Kidney (tissue), 13 donors: ENCODE measurements at regions not wholly inside any gene's neighbourhood (a gene's known extent, or its start where the extent isn't known, plus 50 kb on each side); places are given as distances from the start of the nearest gene placed in this dataset.

Source experiments
- DNase-seq, 5 donors: peaks; one replicate each; pipeline ENCODE4 v3.0.0-alpha.2; 2013 to 2020
- FAIRE-seq: peaks from 2 replicates; lab custom pipeline; 2012; peaks lifted over from hg19 to GRCh38; lab: Jason Lieb, UNC
- H3K27ac ChIP-seq, 2 donors: one replicate each; pipeline ENCODE4 v1.7.0; 2013; ENCODE audit warnings: low read depth in 2 of 2, low read length in 2 of 2, inconsistent platforms in 1 of 2
- H3K27me3 ChIP-seq: one replicate; pipeline ENCODE4 v1.7.1; 2013; ENCODE audit warnings: low read length, inconsistent platforms; ENCODE audit not compliant: control insufficient read depth, insufficient read depth
- H3K36me3 ChIP-seq, 3 donors: one replicate each; pipeline versions ENCODE4 v1.7.0 to v1.7.1; 2013; ENCODE audit warnings: low read length in 3 of 3, control low read depth in 1 of 3, inconsistent platforms in 1 of 3; ENCODE audit not compliant: insufficient read depth in 3 of 3, control insufficient read depth in 2 of 3
- H3K4me1 ChIP-seq, 3 donors: one replicate each; pipeline versions ENCODE4 v1.7.0 to v1.7.1; 2013; ENCODE audit warnings: low read length in 3 of 3, inconsistent platforms in 1 of 3, low read depth in 1 of 3; ENCODE audit not compliant: control insufficient read depth in 2 of 3, insufficient read depth in 2 of 3
- H3K4me3 ChIP-seq, 3 donors: one replicate each; pipeline versions ENCODE4 v1.7.0 to v1.8.1; 2013; ENCODE audit warnings: low read length in 3 of 3, control low read depth in 1 of 3, inconsistent platforms in 1 of 3
- H3K9ac ChIP-seq, 3 donors: one replicate each; pipeline versions ENCODE4 v1.7.0 to v1.7.1; 2013; ENCODE audit warnings: low read length in 3 of 3, control low read depth in 1 of 3, inconsistent platforms in 1 of 3
- H3K9me3 ChIP-seq, 3 donors: one replicate each; pipeline versions ENCODE4 v1.7.0 to v1.7.1; 2013; ENCODE audit warnings: low read length in 3 of 3, control low read depth in 1 of 3, inconsistent platforms in 1 of 3; ENCODE audit not compliant: control insufficient read depth in 2 of 3, insufficient read depth in 1 of 3
- CTCF ChIP-seq: IDR thresholded peaks from 3 replicates; pipeline ENCODE4 v1.5.1; 2012; ENCODE audit warnings: mild to moderate bottlenecking, moderate library complexity, borderline replicate concordance; ENCODE audit not compliant: insufficient read depth; ENCODE audit errors: extremely low read depth
- intact Hi-C: fragments of 100-400 bp; cut with DNase I; formaldehyde crosslinking; loops from one replicate; pipeline ENCODE4 v1.11.1; 2022
- donor health status: control.
- donor health status: control.
- donor health status: control.
- donor health status: control.
- donor health status: control.
- donor health status: DM: yes; HTN: yes; CAD: no.
- donor health status: Normal renal cell carcinoma (clear cell type).

GRCh38 chrX:39168609-39169008, 367.4 kb downstream of the MID1IP1 start:
- DNase-seq (no peak), FAIRE-seq (no peak)
- H3K4me1 ChIP-seq = no peaks in the 10 kb centered on the region
- no peak for TF ChIP-seq CTCF
- H3K36me3 ChIP-seq = no peaks in the 10 kb centered on the region
- H3K27ac ChIP-seq = no peak overlapping the region
- no peaks in the 10 kb centered on the region for H3K9me3 ChIP-seq
- no peak overlapping the region for H3K9ac ChIP-seq
- peaks cover 7% of the 10 kb centered on the region for H3K27me3 ChIP-seq
- intact Hi-C loops = no loop called here
- no peak overlapping the region for H3K4me3 ChIP-seq

- Histone ChIP-seq H3K27me3 (peaks cover 7% of the 10 kb centered on the region), H3K27ac (no peak overlapping the region), H3K9me3 (no peaks in the 10 kb centered on the region), H3K36me3 (no peaks in the 10 kb centered on the region), H3K9ac (no peak overlapping the region), H3K4me1 (no peaks in the 10 kb centered on the region), H3K4me3 (no peak overlapping the region)
- FAIRE-seq (no peak), DNase-seq (no peak)
- no peak for TF ChIP-seq CTCF
- intact Hi-C loops = no loop called here
Measured at GRCh38 chrX:39169976-39170375, 368.7 kb downstream of the MID1IP1 start.

GRCh38 chrX:39170464-39170863, 369.2 kb downstream of the MID1IP1 start:
- Histone ChIP-seq H3K4me3 (no peak overlapping the region), H3K36me3 (no peaks in the 10 kb centered on the region), H3K9ac (no peak overlapping the region), H3K9me3 (no peaks in the 10 kb centered on the region), H3K27me3 (peaks cover 7% of the 10 kb centered on the region), H3K4me1 (no peaks in the 10 kb centered on the region), H3K27ac (no peak overlapping the region)
- no peak for FAIRE-seq
- intact Hi-C loops = no loop called here
- DNase-seq = peak in 1 of 5 donors; percentile 11
- TF ChIP-seq CTCF = no peak

GRCh38 chrX:39171686-39172085, 370.4 kb downstream of the MID1IP1 start:
- DNase-seq (no peak), FAIRE-seq (no peak)
- Histone ChIP-seq H3K36me3 (no peaks in the 10 kb centered on the region), H3K4me1 (no peaks in the 10 kb centered on the region), H3K9me3 (no peaks in the 10 kb centered on the region), H3K27me3 (peaks cover 7% of the 10 kb centered on the region), H3K4me3 (no peak overlapping the region), H3K27ac (no peak overlapping the region), H3K9ac (no peak overlapping the region)
- no peak for TF ChIP-seq CTCF
- intact Hi-C loops = no loop called here
